SKM-1 (cell line): ENCODE measurements at regions not wholly inside any gene's neighbourhood (a gene's known extent, or its start where the extent isn't known, plus 50 kb on each side); places are given as distances from the start of the nearest gene placed in this dataset.
A peak's percentile ranks its signal among the peaks of the same experiment; 100 is the strongest.
"Not testable (repeated sequence)": the region's sequence is repeated elsewhere in the genome, so short reads cannot be mapped to it uniquely, and the experiment has no call there.

Experiments
- DNase-seq: peaks from one replicate; lab custom pipeline; 2025; ENCODE audit not compliant: unreplicated experiment; lab: John Stamatoyannopoulos, UW

DNA sequence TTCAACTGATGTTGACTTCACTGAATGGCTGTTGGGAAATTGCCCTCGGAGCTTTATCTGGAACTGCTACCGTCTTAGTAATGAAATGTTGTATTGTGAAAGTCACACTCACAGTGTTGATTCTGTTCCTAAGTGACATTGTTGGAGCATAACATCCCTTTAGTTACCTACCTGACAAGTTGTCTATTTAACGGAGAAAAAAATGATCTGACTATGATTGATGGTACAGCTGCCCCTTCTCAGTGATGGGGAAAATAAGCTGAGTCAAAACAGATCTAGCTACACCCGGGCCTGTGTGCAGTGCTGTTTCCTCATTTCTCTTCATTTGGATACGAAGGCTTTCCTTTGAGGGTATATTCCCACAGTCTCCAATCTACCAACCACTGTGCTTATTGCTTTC lies 472.3 kb upstream of the BRINP3 start:
- no peak for DNase-seq

GRCh38 chr1:190957565-190957964 lies 479.9 kb upstream of the BRINP3 start:
- DNase-seq: no peak

GRCh38 chr1:190963321-190963720 lies 485.7 kb upstream of the BRINP3 start:
- no peak for DNase-seq

GRCh38 chr1:190975827-190976226 lies 498.2 kb upstream of the BRINP3 start:
- peak; percentile 8 for DNase-seq

DNA sequence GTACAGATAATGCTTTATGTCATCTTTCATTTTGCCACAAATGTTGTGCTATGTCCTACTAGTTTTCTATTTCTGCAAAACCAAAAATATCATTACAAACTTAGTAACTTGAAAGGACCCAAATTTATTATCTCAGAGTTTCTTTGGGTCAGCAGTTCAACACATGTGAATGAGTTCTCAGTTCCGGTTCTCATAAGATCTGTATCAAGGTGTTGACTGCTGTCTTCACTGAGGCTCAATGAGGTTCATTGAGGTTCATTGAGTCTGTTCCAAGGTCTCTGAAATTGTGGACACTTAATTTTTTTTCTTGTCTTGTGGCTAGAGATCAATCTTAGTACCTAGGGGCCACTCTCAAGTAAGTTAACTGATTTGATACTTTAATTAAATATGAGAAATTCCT lies 525.1 kb upstream of the BRINP3 start:
- DNase-seq: no peak

DNA sequence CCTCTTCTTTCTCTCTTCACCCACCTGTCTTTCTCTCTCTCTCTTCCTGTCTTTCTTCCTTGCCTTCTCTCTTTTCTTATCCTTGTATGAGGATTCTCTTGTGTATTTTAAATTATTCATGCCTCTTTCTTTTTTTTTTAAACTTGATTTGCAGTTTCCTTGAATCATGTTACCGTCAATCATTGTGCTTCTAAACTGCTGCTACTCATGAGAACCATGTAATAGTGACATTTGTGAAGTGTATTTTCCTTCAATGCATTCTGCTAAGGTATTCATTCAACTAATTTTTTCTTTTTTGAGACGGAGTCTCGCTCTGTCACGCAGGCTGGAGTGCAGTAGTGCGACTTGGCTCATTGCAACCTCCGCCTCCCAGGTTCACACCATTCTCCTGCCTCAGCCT lies 539.1 kb upstream of the BRINP3 start:
- no peak for DNase-seq

DNA sequence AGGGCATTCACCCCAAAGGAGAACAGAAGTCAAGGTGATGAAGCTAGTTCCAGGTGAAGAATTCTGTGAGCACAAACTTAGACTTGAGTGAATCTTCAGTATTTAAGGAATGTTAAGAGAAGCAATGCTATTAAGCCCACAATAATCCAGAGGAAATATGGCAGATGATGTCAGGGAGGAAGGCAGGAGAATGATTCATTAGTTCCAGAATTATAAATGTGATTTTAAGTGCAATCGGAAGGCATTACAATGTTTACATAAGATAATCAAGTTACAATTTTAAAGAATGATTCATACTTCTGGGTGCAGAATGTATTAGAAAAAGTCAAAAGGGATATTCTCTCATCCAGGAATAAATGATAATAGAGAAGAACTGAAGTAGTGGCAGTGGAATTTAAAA lies 545.2 kb upstream of the BRINP3 start:
- DNase-seq: no peak

DNA sequence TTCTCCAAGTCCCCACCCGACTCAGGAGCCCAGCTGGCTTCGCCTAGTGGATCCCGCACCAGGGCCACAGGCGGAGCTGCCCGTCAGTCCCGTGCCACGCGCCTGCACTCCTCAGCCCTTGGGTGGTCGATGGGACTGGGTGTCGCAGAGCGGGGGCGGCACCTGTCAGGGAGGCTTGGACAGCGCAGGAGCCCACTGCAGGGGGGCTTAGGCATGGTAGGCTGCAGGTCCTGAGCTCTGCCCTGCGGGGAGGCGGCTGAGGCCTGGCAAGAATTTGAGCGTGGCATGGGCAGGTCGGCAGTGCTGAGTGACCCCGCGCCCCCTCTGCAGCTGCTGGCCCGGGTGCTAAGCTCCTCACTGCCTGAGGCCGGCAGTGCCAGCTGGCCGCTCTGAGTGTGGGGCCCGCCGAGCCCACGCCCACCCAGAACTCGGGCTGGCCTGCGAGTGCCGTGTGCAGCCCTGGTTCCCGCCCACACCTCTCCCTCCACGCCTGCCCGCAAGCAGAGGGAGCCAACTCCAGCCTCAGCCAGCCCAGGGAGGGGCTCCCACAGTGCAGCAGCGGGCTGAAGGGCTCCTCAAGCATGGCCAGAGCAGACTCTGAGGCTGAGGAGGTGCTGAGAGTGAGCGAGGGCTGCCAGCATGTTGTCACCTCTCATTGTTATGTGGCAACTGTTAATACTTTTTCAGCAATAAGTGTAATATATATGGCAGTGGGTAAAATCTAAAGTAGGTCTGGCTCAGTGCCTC lies 548.4 kb upstream of the BRINP3 start:
- no peak for DNase-seq

GRCh38 chr1:191026828-191027227 lies 549.2 kb upstream of the BRINP3 start:
- no peak for DNase-seq

DNA sequence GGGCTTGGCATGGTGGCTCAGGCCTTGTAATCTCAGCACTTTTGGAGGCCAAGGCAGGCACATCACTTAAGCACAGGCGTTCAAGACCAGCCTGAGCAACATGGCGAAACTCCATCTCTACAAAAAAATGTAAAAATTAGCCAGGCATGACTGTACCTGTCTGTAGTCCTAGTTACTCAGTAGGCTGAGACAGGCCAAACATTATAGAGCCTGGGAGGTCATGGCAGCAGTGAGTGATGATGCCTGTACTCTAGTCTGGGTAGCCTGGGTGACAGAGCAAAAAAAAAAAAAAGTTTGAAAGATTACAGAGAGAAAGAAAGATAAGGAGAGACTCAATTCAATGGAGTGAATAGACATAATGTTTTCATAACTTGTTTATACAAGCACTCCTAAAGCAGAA lies 556.5 kb upstream of the BRINP3 start:
- no peak for DNase-seq

GRCh38 chr1:191043066-191043465 lies 565.4 kb upstream of the BRINP3 start:
- no peak for DNase-seq

GRCh38 chr1:191049781-191050180 lies 572.1 kb upstream of the BRINP3 start:
- no peak for DNase-seq

DNA sequence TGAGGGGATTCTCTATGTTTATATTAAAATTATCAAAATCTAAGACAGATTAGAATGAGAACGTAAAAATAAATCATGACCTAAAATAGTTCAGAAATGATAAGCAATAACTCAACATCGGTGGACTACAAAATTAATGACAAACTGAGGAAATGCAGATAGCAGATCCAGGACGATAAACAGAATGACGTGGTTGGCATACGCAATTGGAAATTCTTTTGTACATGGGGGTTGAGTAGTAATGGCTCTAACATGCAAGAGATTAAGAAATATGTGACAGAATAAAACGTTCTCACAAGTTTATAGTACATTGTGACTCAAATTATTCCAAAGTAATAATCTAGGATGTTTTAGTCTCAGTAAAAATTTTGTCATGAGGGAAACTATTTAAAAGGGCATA lies 575.2 kb upstream of the BRINP3 start:
- DNase-seq: no peak

GRCh38 chr1:191065346-191065745 lies 587.7 kb upstream of the BRINP3 start:
- no peak for DNase-seq

- DNase-seq: no peak
Observed at GRCh38 chr1:191065771-191066170, 588.1 kb upstream of the BRINP3 start.

DNA sequence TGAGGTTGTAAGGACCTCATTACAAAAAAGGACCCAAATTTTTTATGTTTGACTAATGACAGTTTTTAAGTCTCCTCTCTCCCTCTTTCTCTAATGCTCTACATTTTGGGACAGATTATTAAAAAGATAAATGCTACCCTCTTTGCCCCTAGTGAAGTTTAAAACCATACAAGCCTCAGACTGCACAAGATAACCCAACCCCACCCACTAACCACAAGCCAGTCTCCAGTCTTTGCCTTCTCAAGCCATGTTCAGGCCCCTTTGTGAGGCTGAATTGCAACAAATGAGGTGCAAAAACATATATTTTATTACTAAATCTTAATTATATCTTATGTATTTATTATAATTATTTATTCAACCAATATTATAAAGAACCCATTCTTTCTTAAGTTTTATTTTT lies 597.2 kb upstream of the BRINP3 start:
- no peak for DNase-seq

- not testable (repeated sequence) for DNase-seq
Observed at GRCh38 chr1:191083090-191083489, 605.4 kb upstream of the BRINP3 start.

DNA sequence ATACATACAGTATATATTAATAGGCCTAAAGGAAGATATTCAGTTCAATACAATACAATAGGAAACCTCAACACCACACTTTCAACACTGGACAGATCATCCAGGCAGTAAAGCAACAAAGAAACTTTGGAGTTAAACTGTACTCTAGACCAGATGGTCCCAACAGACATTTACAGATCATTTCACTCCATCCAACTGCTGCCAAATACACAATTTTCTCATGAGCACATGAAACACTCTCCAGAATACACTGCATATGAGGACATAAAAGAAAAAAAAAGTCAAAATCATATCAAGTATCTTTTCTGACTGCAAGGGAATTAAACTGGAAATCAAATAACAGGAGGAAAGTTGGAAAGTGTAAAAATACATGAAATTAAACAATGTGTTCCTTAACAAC lies 607.5 kb upstream of the BRINP3 start:
- no peak for DNase-seq

GRCh38 chr1:191086910-191087309 lies 609.2 kb upstream of the BRINP3 start:
- no peak for DNase-seq

DNA sequence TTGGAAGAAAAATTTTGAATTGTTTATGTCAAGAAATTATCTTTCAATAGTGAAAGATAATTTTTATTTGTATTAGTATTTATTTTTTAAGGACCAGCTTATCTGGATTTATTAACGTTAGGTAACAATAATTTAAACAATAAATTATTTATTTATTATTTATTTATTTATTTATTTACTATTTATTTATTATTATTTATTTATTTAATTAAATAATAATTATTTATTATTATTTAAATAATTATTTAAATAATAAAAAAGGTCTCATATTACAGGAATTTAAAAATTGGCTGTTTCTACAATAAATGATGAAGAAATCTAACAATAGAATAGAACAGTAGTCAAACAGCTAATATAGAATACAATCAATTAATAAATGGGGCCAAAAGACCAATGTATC lies 618.7 kb upstream of the BRINP3 start:
- DNase-seq: no peak

DNA sequence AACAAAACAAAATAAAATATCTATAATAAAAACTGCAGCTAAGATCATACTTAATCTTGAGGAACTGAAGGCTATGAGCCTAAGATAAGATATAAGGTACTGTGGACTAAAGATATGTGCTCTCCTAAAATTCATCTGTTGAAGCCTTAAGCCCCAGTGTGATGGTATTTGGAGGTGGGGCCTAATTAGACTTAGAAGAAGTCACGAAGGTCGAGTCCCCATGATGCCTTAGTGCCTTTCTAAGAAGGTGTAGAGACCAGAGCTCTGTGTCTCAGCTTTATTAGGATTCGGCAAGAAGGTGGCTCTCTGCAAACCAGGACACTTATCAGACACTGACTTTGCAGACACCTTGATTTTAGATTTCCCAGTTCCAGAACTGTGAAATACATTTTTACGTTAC lies 622.0 kb upstream of the BRINP3 start:
- DNase-seq: no peak

GRCh38 chr1:191101960-191102359 lies 624.3 kb upstream of the BRINP3 start:
- no peak for DNase-seq

GRCh38 chr1:191125950-191126349 lies 648.3 kb upstream of the BRINP3 start:
- DNase-seq: no peak
